ENCODE measurements at regions not wholly inside any gene's neighbourhood (a gene's known extent, or its start where the extent isn't known, plus 50 kb on each side); places are given as distances from the start of the nearest gene placed in this dataset.
A peak's percentile ranks its signal among the peaks of the same experiment; 100 is the strongest.

GRCh38 chr4:18931643-18932377 is 910.3 kb upstream of the LCORL start:
- no peaks in the 10 kb centered on the region for H3K9me3 ChIP-seq (ENCODE audit: control insufficient read depth in 2 of 3, insufficient read depth in 1 of 3, low read length in 3 of 3)
- DNase-seq (no peak), FAIRE-seq (no peak)
- no peak overlapping the region for H3K27ac ChIP-seq (ENCODE audit: low read depth in 2 of 2, low read length in 2 of 2)
- intact Hi-C loops (cut with DNase I): no loop called here
- H3K27me3 ChIP-seq (ENCODE audit: control insufficient read depth, insufficient read depth, low read length): no peaks in the 10 kb centered on the region
- H3K4me3 ChIP-seq (ENCODE audit: low read length in 3 of 3): no peak overlapping the region
- H3K9ac ChIP-seq (ENCODE audit: low read length in 3 of 3): no peak overlapping the region
- H3K4me1 ChIP-seq (ENCODE audit: control insufficient read depth in 2 of 3, insufficient read depth in 2 of 3, low read depth in 1 of 3, low read length in 3 of 3): no peaks in the 10 kb centered on the region
- H3K36me3 ChIP-seq (ENCODE audit: control insufficient read depth in 2 of 3, insufficient read depth in 3 of 3, low read length in 3 of 3): no peaks in the 10 kb centered on the region
- TF ChIP-seq, protein P1, sequence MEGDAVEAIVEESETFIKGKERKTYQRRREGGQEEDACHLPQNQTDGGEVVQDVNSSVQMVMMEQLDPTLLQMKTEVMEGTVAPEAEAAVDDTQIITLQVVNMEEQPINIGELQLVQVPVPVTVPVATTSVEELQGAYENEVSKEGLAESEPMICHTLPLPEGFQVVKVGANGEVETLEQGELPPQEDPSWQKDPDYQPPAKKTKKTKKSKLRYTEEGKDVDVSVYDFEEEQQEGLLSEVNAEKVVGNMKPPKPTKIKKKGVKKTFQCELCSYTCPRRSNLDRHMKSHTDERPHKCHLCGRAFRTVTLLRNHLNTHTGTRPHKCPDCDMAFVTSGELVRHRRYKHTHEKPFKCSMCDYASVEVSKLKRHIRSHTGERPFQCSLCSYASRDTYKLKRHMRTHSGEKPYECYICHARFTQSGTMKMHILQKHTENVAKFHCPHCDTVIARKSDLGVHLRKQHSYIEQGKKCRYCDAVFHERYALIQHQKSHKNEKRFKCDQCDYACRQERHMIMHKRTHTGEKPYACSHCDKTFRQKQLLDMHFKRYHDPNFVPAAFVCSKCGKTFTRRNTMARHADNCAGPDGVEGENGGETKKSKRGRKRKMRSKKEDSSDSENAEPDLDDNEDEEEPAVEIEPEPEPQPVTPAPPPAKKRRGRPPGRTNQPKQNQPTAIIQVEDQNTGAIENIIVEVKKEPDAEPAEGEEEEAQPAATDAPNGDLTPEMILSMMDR (IDR thresholded peaks at IDR 0.05; ENCODE audit: borderline replicate concordance, extremely low read depth, insufficient read depth): no peak

DNA sequence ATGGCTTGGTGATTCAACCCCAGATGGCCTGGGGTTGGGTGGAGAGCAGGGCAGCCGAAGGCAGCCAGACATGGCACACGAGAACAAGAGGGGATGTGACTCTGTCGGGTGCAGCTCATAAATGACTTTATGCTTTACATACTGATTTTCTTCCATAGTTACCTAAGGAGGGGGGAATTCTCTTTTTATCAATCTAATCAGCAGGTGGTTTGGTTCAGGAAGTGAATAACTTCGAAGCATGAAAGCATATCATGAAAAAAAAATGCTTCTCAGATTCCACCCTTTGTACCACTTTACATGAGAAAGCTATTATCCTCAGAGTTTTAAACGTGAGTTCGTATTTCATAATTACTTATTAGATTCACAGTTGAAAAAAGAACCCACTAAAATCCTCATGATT is 908.9 kb upstream of the LCORL start:
- H3K9ac ChIP-seq (ENCODE audit: low read length in 3 of 3): no peak overlapping the region
- no peak overlapping the region for H3K4me3 ChIP-seq (ENCODE audit: low read length in 3 of 3)
- no peaks in the 10 kb centered on the region for H3K27me3 ChIP-seq (ENCODE audit: control insufficient read depth, insufficient read depth, low read length)
- H3K4me1 ChIP-seq (ENCODE audit: control insufficient read depth in 2 of 3, insufficient read depth in 2 of 3, low read depth in 1 of 3, low read length in 3 of 3): no peaks in the 10 kb centered on the region
- no peak overlapping the region for H3K27ac ChIP-seq (ENCODE audit: low read depth in 2 of 2, low read length in 2 of 2)
- TF ChIP-seq, protein P1 (IDR thresholded peaks at IDR 0.05; ENCODE audit: borderline replicate concordance, extremely low read depth, insufficient read depth): no peak
- intact Hi-C loops (cut with DNase I): no loop called here
- no peak for FAIRE-seq
- DNase-seq: peak in 1 of 5 donors; percentile 34
- H3K36me3 ChIP-seq (ENCODE audit: control insufficient read depth in 2 of 3, insufficient read depth in 3 of 3, low read length in 3 of 3): no peaks in the 10 kb centered on the region
- H3K9me3 ChIP-seq (ENCODE audit: control insufficient read depth in 2 of 3, insufficient read depth in 1 of 3, low read length in 3 of 3): no peaks in the 10 kb centered on the region

DNA sequence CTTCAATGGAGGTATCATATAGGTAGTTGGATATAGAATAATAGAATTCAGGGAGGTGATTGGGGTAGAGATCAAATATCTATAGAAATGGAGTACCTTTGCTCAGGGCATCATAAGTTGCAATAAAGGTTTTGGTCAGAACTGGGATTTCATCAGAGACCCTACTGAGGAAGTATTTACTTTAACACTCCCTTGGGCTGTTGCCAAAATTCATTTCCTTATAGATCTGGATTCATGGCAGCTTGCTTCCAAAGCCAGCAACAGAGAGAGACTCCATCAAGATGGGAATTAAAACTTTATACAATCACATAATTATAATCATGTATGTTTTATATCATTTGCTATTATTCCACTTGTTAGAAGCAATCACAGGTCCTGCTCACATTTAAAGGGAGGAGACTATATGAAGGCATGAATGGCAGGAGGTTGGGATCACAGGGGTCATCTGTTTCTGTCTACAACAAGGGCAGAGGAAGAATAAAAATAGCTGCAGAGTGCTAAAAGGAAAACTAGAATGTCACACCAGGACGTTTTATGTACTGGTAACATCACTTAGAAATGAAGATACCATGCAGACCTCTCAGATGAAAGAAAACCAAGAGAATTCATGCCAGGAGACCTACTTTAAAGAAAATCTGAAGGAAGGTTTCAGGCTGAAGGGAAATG is 902.1 kb upstream of the LCORL start:
- DNase-seq (no peak), FAIRE-seq (no peak)
- intact Hi-C loops (cut with DNase I): no loop called here
- H3K27ac ChIP-seq (ENCODE audit: low read depth in 2 of 2, low read length in 2 of 2): no peak overlapping the region
- H3K9me3 ChIP-seq (ENCODE audit: control insufficient read depth in 2 of 3, insufficient read depth in 1 of 3, low read length in 3 of 3): no peaks in the 10 kb centered on the region
- no peaks in the 10 kb centered on the region for H3K4me1 ChIP-seq (ENCODE audit: control insufficient read depth in 2 of 3, insufficient read depth in 2 of 3, low read depth in 1 of 3, low read length in 3 of 3)
- no peaks in the 10 kb centered on the region for H3K27me3 ChIP-seq (ENCODE audit: control insufficient read depth, insufficient read depth, low read length)
- no peak overlapping the region for H3K9ac ChIP-seq (ENCODE audit: low read length in 3 of 3)
- H3K36me3 ChIP-seq (ENCODE audit: control insufficient read depth in 2 of 3, insufficient read depth in 3 of 3, low read length in 3 of 3): no peaks in the 10 kb centered on the region
- no peak overlapping the region for H3K4me3 ChIP-seq (ENCODE audit: low read length in 3 of 3)
- TF ChIP-seq, protein P1 (IDR thresholded peaks at IDR 0.05; ENCODE audit: borderline replicate concordance, extremely low read depth, insufficient read depth): no peak

All from kidney (tissue), 13 donors.